NOMO-1 treated with dmso at 0.1 percent for 144 hours (cell line): ENCODE measurements at regions not wholly inside any gene's neighbourhood (a gene's known extent, or its start where the extent isn't known, plus 50 kb on each side); places are given as distances from the start of the nearest gene placed in this dataset.

Experiments
- DNase-seq: peaks from one replicate; lab custom pipeline; 2025; ENCODE audit not compliant: unreplicated experiment; lab: John Stamatoyannopoulos, UW

DNA sequence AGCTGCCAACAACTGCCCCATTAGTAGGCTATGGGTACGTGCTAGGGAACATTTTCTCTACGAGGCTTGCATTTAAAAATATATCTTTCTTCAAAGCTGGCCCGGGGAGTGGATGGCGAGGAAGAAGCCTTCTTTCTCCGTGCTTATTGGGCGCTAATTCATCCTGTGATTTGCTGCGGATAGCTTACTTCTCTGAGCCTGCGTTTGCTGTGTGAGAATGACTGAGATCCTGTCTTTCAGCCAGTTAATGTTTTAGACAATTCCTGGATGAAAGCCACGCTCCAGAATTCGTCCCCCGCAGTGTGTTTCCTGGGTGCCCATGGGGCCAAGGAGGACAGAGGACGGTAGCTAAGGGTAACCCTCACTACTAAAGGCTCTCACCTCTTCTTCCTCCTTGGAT lies 57.8 kb upstream of the TARBP1 start:
- DNase-seq = no peak

DNA sequence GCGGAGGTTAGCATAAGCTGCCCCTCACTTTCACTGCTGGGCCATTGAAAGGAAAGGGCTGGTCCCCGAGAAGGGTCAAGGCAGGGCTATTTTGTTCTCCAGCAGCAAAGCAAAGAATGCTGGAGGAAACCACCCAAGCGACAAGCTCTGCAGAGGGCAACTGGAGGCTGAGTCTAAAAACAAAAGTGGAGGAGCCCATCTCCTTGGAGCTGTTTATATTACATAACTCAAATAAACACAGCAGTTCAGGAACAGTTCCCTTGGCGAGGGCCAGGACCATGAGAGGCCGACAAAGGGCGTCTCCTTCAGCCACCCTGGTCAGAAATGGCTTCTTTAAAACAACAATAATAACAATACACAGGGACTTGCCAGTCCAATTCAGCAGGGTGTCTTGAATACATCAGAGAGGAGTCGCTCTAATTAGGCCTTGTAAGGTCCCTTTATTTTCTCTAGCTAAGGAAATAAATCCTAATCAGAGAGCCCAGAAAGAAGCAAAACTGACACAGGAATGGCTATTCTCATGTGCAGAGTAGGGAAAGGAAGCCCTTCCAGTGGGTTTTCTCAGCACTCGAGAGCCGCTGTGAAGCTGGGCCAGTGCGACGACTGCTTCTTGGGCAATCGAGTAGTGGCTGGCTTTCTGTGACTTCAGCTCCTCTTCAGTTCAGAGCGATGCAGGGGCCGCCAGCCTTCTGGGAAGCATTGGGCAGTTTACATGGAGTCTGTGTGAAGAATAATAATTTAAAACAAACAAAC lies 57.0 kb upstream of the TARBP1 start:
- DNase-seq = no peak

DNA sequence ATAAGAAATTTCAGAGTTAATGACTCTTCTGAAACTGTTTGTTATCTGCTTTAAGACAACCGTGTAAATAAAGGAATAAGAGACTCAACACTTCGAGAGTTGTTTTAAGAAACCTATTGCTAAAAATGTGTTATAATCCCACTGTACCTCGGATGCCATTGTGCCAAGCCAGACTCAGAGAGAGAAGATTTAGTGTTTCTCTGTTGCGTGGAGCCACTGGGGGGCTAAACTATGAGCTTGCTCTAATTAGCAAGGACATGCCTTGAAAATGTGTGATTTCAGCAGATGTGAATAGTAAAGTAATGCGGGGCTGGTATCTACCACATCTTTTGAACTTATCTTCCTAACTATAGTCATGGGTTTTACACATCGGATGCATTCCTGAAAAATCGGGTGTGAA lies 56.2 kb upstream of the TARBP1 start:
- DNase-seq = no peak

DNA sequence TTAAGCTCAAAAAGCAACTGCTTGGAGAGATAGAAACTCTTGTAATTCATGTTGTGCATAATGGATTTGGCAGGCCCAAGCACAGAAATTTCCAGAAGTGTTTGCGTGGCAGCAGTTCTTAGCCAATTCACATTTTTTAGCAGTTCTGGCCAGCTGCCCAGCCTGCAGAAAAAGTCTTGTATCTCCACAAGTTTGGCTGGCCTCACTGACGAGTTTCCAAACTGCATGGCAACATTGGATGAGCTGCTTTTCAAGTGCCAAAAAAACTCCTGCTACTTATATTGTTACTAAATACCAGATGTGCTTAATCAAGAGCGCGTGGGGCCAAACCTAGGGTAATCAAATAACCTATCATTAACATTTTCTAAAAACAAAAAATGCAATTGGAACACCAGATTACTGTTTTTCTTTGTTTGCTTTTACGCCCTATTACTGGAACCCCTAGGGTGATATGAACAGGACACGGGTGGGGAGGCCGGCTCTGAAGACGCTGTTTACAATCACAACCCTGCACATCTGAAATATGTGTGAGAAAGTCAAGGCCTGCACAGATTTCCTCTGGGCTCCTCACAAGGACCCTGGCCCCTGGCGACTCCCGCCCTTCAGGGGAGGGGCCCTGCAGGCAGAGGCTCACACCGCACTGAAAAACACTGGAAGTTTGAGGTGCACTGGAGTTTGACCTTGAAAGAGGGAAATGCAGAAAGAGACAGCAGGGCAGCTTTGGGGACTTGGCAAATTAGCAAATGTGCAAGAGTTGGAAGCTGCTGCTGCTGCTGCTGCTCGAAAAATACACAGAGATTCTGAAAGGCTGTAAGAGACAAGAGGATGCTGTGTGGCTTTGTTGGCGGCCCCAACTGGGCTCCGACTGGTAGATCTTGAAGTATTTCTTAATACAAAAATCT lies 55.2 kb upstream of the TARBP1 start:
- no peak for DNase-seq

DNA sequence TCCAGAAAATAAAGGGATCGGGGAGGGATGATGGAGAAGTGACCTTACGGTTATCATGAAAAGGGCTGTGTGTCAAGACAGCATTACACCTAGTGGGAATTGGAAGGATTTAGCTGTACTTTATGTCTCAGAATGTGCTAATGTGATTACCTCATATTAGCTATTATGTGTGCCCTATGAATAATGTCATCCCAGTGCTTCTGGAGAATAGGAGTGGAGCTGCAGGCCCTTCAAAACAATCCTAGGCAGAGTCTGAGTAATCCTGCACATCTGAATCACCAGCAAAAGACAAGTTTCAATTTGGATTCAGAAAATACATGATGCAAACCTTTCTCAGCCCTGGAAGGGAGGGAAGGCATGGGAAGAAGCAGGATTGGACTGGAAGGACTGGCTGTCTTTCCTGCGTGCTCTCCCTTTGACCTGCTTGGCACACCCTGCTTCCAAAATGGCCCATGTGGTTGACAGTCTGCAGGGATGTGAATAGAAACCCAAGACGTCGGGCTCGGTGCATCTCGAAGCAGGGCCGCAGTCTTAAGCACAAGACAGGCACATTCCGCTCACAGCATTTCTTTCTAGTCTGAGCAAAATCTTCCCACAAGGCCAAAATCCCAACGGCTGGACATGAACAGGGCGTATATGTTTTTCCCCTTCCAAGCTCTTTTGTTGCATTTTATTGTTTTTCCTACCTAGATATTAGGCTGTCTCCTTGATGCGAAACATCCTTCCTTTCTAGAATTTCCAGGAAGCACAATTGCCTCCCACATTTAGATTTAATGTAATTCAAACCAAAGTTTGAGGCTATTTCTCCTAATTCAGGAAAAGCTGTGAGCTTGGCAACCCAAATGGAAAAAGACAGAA lies 54.3 kb upstream of the TARBP1 start:
- DNase-seq = no peak

DNA sequence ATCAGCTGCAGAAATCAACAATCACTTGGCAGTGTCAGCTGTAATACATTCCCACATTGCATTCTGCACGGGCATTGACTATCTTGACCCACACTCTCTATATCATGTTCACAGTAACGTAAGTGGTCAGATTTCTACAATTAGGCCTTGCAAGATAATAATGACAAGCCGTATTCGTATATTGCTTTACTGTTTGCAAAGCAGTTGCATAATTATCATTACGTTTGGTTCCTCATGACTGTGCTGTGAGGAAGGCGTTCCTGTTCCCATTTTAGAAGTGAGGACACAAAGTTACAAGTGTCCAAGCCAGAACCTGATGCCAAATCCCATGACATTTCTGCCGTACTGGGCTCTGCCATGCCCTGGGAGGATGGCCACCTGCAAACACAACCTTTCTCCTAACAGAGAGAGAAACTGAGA lies 53.5 kb upstream of the TARBP1 start:
- peak; percentile 48 for DNase-seq

DNA sequence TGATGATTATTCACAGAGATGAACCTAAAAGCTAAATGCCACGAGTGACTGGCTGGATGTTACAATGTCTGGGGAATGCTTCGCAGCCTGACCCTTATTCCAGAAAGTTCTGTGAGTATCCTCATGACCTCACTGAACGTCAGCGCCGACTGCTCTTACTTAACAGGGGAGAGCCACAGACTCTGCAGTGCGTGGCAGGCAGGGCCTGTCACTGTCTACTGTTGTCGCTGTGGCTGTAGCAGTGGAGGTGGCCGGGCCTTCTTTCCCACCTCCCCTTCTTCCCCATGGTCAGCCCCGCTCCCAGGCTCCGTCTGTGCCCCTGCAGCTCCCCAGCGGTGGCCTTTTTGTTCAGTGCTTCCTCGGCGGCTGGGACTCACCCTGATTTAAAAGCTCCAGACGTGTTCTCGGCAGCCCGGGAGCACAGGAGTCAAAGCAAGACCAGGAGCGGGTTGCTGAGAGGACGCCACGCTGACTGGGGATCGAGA lies 52.2 kb upstream of the TARBP1 start:
- DNase-seq = no peak

DNA sequence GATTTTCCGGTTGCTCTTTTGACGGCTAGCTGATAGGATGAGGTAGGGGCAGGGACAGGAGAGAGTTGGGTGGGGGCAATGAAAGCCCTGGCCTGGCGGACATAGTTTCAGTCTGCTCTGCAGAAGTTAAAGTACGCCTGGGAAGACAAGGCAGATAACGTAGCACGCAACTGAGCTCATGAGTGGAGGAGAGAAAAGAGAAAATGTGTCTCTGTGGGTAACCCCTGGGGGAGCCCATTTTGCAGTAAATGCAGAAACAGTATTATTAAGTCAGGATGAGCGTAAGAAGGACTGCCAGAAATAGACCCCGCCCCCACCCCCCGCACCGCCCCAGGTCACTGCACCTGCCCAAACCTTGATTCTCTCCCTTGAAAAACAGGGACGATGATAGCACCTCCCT lies 51.7 kb upstream of the TARBP1 start:
- no peak for DNase-seq

DNA sequence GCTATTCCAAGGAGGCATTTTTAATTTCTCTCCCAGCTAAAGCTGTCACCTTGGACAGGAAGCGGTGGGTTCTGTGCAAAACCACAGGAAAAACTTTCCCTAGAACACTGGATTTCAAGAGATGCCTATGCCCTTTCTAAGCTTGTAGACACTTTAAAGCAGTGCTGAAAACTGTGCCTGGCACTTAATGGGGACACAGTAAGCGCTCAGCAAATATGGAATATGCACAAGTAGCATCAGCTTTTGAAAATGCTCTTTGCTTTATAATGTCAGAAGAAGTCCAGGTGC lies 50.9 kb upstream of the TARBP1 start:
- no peak for DNase-seq

DNA sequence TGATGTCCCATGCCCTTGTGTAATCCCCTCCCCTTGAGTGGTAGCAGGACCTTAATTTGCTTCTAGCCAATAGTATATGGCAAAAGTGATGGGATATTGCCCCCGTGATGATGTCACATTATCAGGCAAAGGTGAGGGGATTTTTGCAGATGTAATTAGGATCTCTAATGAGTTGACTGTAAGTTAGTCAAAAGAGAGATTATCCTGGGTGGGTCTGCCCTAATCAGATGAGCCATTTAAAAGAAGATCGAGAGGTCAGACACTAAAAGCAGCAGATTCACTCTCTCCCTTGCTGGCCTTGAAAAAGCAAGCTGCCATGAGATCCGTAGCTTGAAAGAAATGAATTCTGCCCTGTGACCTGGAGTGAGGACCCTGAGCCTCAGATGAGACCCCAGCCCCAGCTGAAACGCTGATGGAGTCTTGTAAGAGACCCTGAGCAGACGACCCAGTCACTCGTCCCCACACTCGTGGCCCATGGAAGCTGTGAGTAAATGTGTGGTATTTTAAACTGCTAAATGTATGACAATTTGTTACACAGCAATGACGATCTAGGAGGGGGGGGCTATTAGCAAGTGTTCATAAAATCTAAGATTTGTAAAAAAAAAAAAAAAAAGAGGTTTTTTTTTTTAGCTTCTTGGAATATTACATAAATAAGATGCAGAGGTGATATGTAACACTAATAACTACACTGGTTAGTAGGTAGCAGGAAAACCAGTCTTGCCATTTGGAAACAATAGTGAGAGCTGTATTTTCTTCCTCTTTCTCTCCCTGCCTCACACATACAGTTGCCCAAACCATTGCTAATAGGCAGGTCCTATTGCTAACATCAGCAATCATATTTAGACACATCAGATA lies 50.3 kb upstream of the TARBP1 start:
- no peak for DNase-seq
